ENCODE measurements at regions not wholly inside any gene's neighbourhood (a gene's known extent, or its start where the extent isn't known, plus 50 kb on each side); places are given as distances from the start of the nearest gene placed in this dataset.

DNA sequence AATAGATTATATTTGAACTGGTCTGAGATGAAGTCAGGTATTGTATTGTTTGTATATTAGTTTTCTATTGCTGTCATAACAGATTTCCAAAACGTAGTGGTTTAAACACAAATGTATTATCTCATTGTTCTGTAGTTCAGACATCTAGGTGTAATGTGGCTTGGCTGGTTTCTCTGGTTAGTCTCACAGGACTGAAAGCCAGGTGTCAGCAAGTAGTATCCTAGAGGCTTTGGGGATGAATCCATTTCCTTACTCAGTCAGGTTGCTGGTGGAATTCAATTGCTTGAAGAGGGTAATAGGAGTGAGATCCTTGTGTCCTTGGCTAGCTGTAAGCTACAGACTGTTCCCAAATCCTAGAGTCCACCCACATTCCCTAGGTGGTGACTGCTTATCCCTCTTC lies 675.8 kb downstream of the NCAM2 start:
- TF ChIP-seq POLR2A (IDR thresholded peaks at IDR 0.05) = no peak
- TF ChIP-seq, protein P1, sequence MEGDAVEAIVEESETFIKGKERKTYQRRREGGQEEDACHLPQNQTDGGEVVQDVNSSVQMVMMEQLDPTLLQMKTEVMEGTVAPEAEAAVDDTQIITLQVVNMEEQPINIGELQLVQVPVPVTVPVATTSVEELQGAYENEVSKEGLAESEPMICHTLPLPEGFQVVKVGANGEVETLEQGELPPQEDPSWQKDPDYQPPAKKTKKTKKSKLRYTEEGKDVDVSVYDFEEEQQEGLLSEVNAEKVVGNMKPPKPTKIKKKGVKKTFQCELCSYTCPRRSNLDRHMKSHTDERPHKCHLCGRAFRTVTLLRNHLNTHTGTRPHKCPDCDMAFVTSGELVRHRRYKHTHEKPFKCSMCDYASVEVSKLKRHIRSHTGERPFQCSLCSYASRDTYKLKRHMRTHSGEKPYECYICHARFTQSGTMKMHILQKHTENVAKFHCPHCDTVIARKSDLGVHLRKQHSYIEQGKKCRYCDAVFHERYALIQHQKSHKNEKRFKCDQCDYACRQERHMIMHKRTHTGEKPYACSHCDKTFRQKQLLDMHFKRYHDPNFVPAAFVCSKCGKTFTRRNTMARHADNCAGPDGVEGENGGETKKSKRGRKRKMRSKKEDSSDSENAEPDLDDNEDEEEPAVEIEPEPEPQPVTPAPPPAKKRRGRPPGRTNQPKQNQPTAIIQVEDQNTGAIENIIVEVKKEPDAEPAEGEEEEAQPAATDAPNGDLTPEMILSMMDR (IDR thresholded peaks at IDR 0.05) = no peak
